IMR-90 (cell line): ENCODE measurements at regions not wholly inside any gene's neighbourhood (a gene's known extent, or its start where the extent isn't known, plus 50 kb on each side); places are given as distances from the start of the nearest gene placed in this dataset.

Experiments
- ATAC-seq: fragments of 200-7000 bp; cut with Tn5 transposase; 2 replicates; pipeline ENCODE4 v1.9.1; 2020; ENCODE audit warnings: low read depth, mild to moderate bottlenecking, moderate library complexity
- BruUV-seq: library from RNA; stranded (reverse); fragments of 400-500 nt; replicated peaks from 2 replicates; lab custom pipeline; 2021; lab: Mats Ljungman, UMichigan
- CTCF ChIA-PET: fragments of 300-600 bp; formaldehyde crosslinking; extraction: SDS; loops from one replicate; lab custom pipeline; 2021; ENCODE audit warnings: antibody characterized with exemption; lab: Yijun Ruan, JAX
- POLR2A ChIA-PET: fragments of 300-600 bp; sonication (Branson Sonifier 250); formaldehyde crosslinking; loops from one replicate; lab custom pipeline; 2022; ENCODE audit warnings: antibody characterized with exemption; ENCODE audit not compliant: unreplicated experiment; lab: Charles Lee
- DNase-seq: peaks from one replicate; pipeline ENCODE4 v3.0.0; 2013
- H2AFZ ChIP-seq: replicated peaks from 2 replicates; pipeline ENCODE3; 2013; ENCODE audit warnings: low read length, mild to moderate bottlenecking; ENCODE audit not compliant: poor library complexity
- H2AK5ac ChIP-seq: 2 replicates; pipeline ENCODE4 v1.6.1; 2013; ENCODE audit warnings: low read depth, low read length, inconsistent platforms
- H2AK9ac ChIP-seq: replicated peaks from 2 replicates; pipeline ENCODE3; 2013; ENCODE audit warnings: mild to moderate bottlenecking, low read depth, low read length, moderate library complexity; ENCODE audit not compliant: poor library complexity
- H2BK120ac ChIP-seq: 2 replicates; pipeline ENCODE4 v1.6.1; 2013; ENCODE audit warnings: low read depth, low read length, inconsistent platforms
- H2BK15ac ChIP-seq: 3 replicates; pipeline ENCODE4 v1.6.1; 2013; ENCODE audit warnings: low read depth, low read length, inconsistent platforms
- H2BK20ac ChIP-seq: 2 replicates; pipeline ENCODE4 v1.6.1; 2013; ENCODE audit warnings: low read depth, mild to moderate bottlenecking, inconsistent platforms, low read length, moderate library complexity
- H2BK5ac ChIP-seq: 2 replicates; pipeline ENCODE4 v1.6.1; 2013; ENCODE audit warnings: mild to moderate bottlenecking, low read depth, low read length, inconsistent platforms; ENCODE audit not compliant: poor library complexity, severe bottlenecking
- H3K14ac ChIP-seq: replicated peaks from 2 replicates; pipeline ENCODE4 v1.6.1; 2013; ENCODE audit warnings: low read depth, low read length, inconsistent platforms
- H3K18ac ChIP-seq: 2 replicates; pipeline ENCODE4 v1.6.1; 2013; ENCODE audit warnings: low read depth, low read length, control low read depth
- H3K23ac ChIP-seq: 2 replicates; pipeline ENCODE4 v1.6.1; 2013; ENCODE audit warnings: low read depth, low read length, inconsistent platforms
- H3K27ac ChIP-seq: 2 replicates; pipeline ENCODE4 v1.5.1; 2013; ENCODE audit warnings: mild to moderate bottlenecking, control low read depth, low read length; ENCODE audit not compliant: insufficient read depth
- H3K27me3 ChIP-seq: 2 replicates; pipeline ENCODE4 v1.6.1; 2013; ENCODE audit warnings: low read length; ENCODE audit not compliant: control insufficient read depth, insufficient read depth
- H3K36me3 ChIP-seq: 2 replicates; pipeline ENCODE4 v1.6.1; 2013; ENCODE audit warnings: low read length, mixed read lengths; ENCODE audit not compliant: control insufficient read depth, insufficient read depth
- H3K4ac ChIP-seq: 2 replicates; pipeline ENCODE4 v1.6.1; 2013; ENCODE audit warnings: low read depth, low read length, inconsistent platforms
- H3K4me1 ChIP-seq: 2 replicates; pipeline ENCODE4 v1.6.1; 2013; ENCODE audit warnings: low read length, mixed read lengths; ENCODE audit not compliant: control insufficient read depth, insufficient read depth
- H3K4me2 ChIP-seq: 2 replicates; pipeline ENCODE4 v1.6.1; 2013; ENCODE audit warnings: low read depth, mild to moderate bottlenecking, control low read depth, low read length, moderate library complexity
- H3K4me3 ChIP-seq: 2 replicates; pipeline ENCODE4 v1.5.1; 2013; ENCODE audit warnings: low read depth, mild to moderate bottlenecking, control low read depth, low read length, moderate library complexity; ENCODE audit not compliant: insufficient read depth
- H3K56ac ChIP-seq: 2 replicates; pipeline ENCODE4 v1.6.1; 2013; ENCODE audit warnings: low read length, inconsistent platforms; ENCODE audit not compliant: insufficient read depth; ENCODE audit errors: extremely low read depth
- H3K79me1 ChIP-seq, 2 experiments: 2 replicates each; pipeline ENCODE4 v1.6.1; 2013; ENCODE audit warnings: low read length in 2 of 2, inconsistent platforms in 1 of 2, low read depth in 1 of 2
- H3K9ac ChIP-seq: 2 replicates; pipeline ENCODE4 v1.6.1; 2013; ENCODE audit warnings: low read depth, low read length, control low read depth
- H3K9me1 ChIP-seq: 2 replicates; pipeline ENCODE4 v1.6.1; 2013; ENCODE audit warnings: low read length, inconsistent platforms; ENCODE audit not compliant: insufficient read depth
- H3K9me3 ChIP-seq: 2 replicates; pipeline ENCODE4 v1.6.1; 2013; ENCODE audit warnings: low read length; ENCODE audit not compliant: control insufficient read depth, insufficient read depth
- H4K20me1 ChIP-seq: 2 replicates; pipeline ENCODE4 v1.6.1; 2013; ENCODE audit warnings: low read length, inconsistent platforms; ENCODE audit not compliant: insufficient read depth
- H4K5ac ChIP-seq: 2 replicates; pipeline ENCODE4 v1.6.1; 2013; ENCODE audit warnings: mild to moderate bottlenecking, low read depth, low read length, control low read depth
- H4K8ac ChIP-seq, 2 experiments: 2 replicates each; pipeline ENCODE4 v1.6.1; 2013; ENCODE audit warnings: low read depth in 2 of 2, low read length in 2 of 2, control low read depth in 1 of 2, inconsistent platforms in 1 of 2
- H4K91ac ChIP-seq: 2 replicates; pipeline ENCODE4 v1.6.1; 2013; ENCODE audit warnings: low read depth, low read length, inconsistent platforms; ENCODE audit not compliant: insufficient read depth
- BHLHE40 ChIP-seq: fragments of 150-350 bp; IDR thresholded peaks from 2 replicates; pipeline ENCODE4 v1.6.1; 2016; ENCODE audit warnings: mild to moderate bottlenecking, low read depth, low read length
- CEBPB ChIP-seq: IDR thresholded peaks from 2 replicates; pipeline ENCODE4 v1.6.1; 2012; ENCODE audit warnings: low read depth, low read length, improper control_type of control experiment
- CHD1 ChIP-seq: IDR thresholded peaks from 2 replicates; pipeline ENCODE4 v1.6.1; 2012; ENCODE audit warnings: low read depth, low read length, improper control_type of control experiment
- FOS ChIP-seq: fragments of 150-350 bp; IDR thresholded peaks from 2 replicates; pipeline ENCODE4 v1.6.1; 2016; ENCODE audit warnings: low read depth, low read length
- NFE2L2 ChIP-seq: fragments of 150-350 bp; IDR thresholded peaks from 2 replicates; pipeline ENCODE4 v1.6.1; 2016; ENCODE audit warnings: low read depth, mild to moderate bottlenecking, low read length
- RAD21 ChIP-seq: IDR thresholded peaks from 2 replicates; pipeline ENCODE4 v1.6.1; 2012; ENCODE audit warnings: low read length, improper control_type of control experiment
- RCOR1 ChIP-seq: IDR thresholded peaks from 2 replicates; pipeline ENCODE4 v1.6.1; 2012; ENCODE audit warnings: mild to moderate bottlenecking, low read length, improper control_type of control experiment; ENCODE audit not compliant: insufficient replicate concordance
- RFX5 ChIP-seq: IDR thresholded peaks from 2 replicates; pipeline ENCODE4 v1.8.0; 2012; ENCODE audit warnings: low read depth, mild to moderate bottlenecking, low read length, moderate library complexity
- SMC3 ChIP-seq: fragments of 150-350 bp; IDR thresholded peaks from 2 replicates; pipeline ENCODE4 v1.6.1; 2016; ENCODE audit warnings: low read depth, mild to moderate bottlenecking, antibody characterized with exemption, low read length, moderate library complexity
- USF2 ChIP-seq: fragments of 150-350 bp; IDR thresholded peaks from 2 replicates; pipeline ENCODE4 v1.6.1; 2017; ENCODE audit warnings: mild to moderate bottlenecking, antibody characterized with exemption, low read length, low read depth
- WGBS, 2 experiments: methylation state at CpG; one replicate each; pipeline versions ENCODE4 v1.1.5 to v1.1.7; 2013; ENCODE audit warnings: missing lambda C conversion rate in 2 of 2; ENCODE audit not compliant: insufficient read length in 1 of 2; ENCODE audit errors: extremely low coverage in 2 of 2; 5-methylcytosine and 5-hydroxymethylcytosine counted together
- dilution Hi-C: fragments of 300-500 bp; cut with HindIII; formaldehyde crosslinking; loops from one replicate; pipeline ENCODE4 v1.14.3; 2018; ENCODE audit warnings: low sequenced_read_pairs; ENCODE audit not compliant: unreplicated experiment
- in situ Hi-C: fragments of 300-500 bp; cut with MboI; formaldehyde crosslinking; loops from 3 replicates; pipeline ENCODE4 v1.14.3; 2019; ENCODE audit warnings: low sequenced_read_pairs, inconsistent platforms, mixed read lengths
- intact Hi-C: fragments of 100-400 bp; cut with micrococcal nuclease; formaldehyde crosslinking; loops from 2 replicates; pipeline ENCODE4 v1.10.0; 2022
- TF ChIP-seq, protein P1 (sequence below): conservative IDR thresholded peaks from 2 replicates; pipeline ENCODE4 v1.5.1; 2012; ENCODE audit warnings: mild to moderate bottlenecking, low read depth, low read length, improper control_type of control experiment

DNA sequence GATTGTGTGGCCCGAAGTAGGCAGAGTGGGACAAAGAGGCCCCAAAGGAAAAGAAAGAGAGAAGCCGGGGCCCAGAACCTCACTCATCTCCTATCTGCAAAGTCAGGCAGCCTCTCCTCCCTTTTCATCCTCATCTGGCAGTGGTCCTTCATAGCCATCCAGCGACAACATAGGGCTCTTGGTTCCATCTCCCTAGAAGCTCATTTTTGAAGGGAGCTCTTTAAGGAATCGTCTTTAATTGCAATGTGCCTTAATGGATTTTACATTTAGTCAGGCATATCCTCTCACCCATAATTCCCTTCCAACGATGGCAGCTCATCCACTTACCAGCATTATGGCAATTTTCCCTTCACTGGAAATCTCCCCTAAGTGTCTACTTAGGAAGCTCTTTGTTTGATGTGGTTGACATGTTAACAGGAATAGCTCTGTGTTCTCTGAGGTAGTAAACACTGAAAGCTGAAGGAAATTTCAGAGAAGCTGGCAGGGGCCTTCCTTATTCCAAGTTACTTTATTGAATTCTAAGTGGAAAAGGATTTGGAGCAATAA lies 780.6 kb downstream of the TSN start:
- ATAC-seq (no peak), DNase-seq (no peak)
- Histone ChIP-seq H3K4me1 (no peaks in the 10 kb centered on the region), H2AFZ (no peak overlapping the region), H4K20me1 (no peaks in the 10 kb centered on the region), H3K23ac (no peak overlapping the region), H2BK20ac (no peak overlapping the region), H4K8ac (no peak overlapping the region), H2BK15ac (no peak overlapping the region), H3K27me3 (no peaks in the 10 kb centered on the region), H2BK5ac (no peak overlapping the region), H3K79me1 (no peaks in the 10 kb centered on the region), H3K4me2 (no peak overlapping the region), H3K18ac (no peak overlapping the region), H4K91ac (no peak overlapping the region), H2AK5ac (no peak overlapping the region), H3K9me3 (peaks cover 5% of the 10 kb centered on the region; the same call in 1 of the 2 replicates), H4K5ac (no peak overlapping the region), H2AK9ac (no peak overlapping the region), H3K56ac (no peak overlapping the region), H3K36me3 (no peaks in the 10 kb centered on the region), H3K14ac (no peak overlapping the region), H3K9ac (no peak overlapping the region), H3K4ac (no peak overlapping the region), H3K27ac (no peak overlapping the region), H3K4me3 (no peak overlapping the region), H2BK120ac (no peak overlapping the region), H3K9me1 (no peaks in the 10 kb centered on the region)
- in situ Hi-C loops = no loop called here
- no TSS peak for BruUV-seq
- POLR2A ChIA-PET = no interaction called here
- intact Hi-C loops = no loop called here
- WGBS, 2 experiments = 100% methylated on average over 1 of the region's 5 CpGs; no CpG with 5 or more reads in 1 of the 2 experiments
- CTCF ChIA-PET = no interaction called here
- no peak for TF ChIP-seq NFE2L2
- no peak for TF ChIP-seq BHLHE40
- no peak for TF ChIP-seq FOS
- TF ChIP-seq RAD21 = no peak
- TF ChIP-seq CEBPB = no peak
- no peak for TF ChIP-seq CHD1
- no peak for TF ChIP-seq SMC3
- no peak for TF ChIP-seq RCOR1
- TF ChIP-seq, protein P1, sequence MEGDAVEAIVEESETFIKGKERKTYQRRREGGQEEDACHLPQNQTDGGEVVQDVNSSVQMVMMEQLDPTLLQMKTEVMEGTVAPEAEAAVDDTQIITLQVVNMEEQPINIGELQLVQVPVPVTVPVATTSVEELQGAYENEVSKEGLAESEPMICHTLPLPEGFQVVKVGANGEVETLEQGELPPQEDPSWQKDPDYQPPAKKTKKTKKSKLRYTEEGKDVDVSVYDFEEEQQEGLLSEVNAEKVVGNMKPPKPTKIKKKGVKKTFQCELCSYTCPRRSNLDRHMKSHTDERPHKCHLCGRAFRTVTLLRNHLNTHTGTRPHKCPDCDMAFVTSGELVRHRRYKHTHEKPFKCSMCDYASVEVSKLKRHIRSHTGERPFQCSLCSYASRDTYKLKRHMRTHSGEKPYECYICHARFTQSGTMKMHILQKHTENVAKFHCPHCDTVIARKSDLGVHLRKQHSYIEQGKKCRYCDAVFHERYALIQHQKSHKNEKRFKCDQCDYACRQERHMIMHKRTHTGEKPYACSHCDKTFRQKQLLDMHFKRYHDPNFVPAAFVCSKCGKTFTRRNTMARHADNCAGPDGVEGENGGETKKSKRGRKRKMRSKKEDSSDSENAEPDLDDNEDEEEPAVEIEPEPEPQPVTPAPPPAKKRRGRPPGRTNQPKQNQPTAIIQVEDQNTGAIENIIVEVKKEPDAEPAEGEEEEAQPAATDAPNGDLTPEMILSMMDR = no peak
- TF ChIP-seq USF2 = no peak
- TF ChIP-seq RFX5 = no peak
- dilution Hi-C loops = no loop called here
